ENCODE measurements at regions not wholly inside any gene's neighbourhood (a gene's known extent, or its start where the extent isn't known, plus 50 kb on each side); places are given as distances from the start of the nearest gene placed in this dataset.

GRCh38 chr1:106292130-106292529, 764.3 kb upstream of the PRMT6 start:
- no peak for DNase-seq (ENCODE audit: low spot score)
- WGBS: 57% methylated on average over 4 of the region's 4 CpGs
- H3K4me3 ChIP-seq (ENCODE audit: low read depth in 1 of 3, low read length in 3 of 3): no peak overlapping the region
- no peaks in the 10 kb centered on the region for H3K36me3 ChIP-seq (ENCODE audit: control insufficient read depth in 4 of 4, insufficient read depth in 3 of 4, low read depth in 1 of 4, low read length in 3 of 4)
- H3K9ac ChIP-seq (ENCODE audit: low read depth in 1 of 2, low read length in 2 of 2): no peak overlapping the region
- H3K27me3 ChIP-seq (ENCODE audit: control insufficient read depth in 4 of 4, insufficient read depth in 4 of 4, low read length in 3 of 4): no peaks in the 10 kb centered on the region
- TF ChIP-seq EGR1 (IDR thresholded peaks at IDR 0.05; ENCODE audit: low read depth in 2 of 2) (no peak), NR2F2 (IDR thresholded peaks at IDR 0.05) (no peak), ZBTB33 (IDR thresholded peaks at IDR 0.05) (no peak), SP1 (IDR thresholded peaks at IDR 0.05) (no peak), FOXA2 (IDR thresholded peaks at IDR 0.05) (no peak), YY1 (IDR thresholded peaks at IDR 0.05) (no peak), CTCF (IDR thresholded peaks at IDR 0.05; ENCODE audit: low read depth, low read length, missing input control) (no peak), TAF1 (conservative IDR thresholded peaks at IDR 0.05) (no peak), RAD21 (IDR thresholded peaks at IDR 0.05) (no peak), HNF4A (conservative IDR thresholded peaks at IDR 0.05) (no peak), ATF3 (IDR thresholded peaks at IDR 0.05) (no peak), HNF4G (IDR thresholded peaks at IDR 0.05) (no peak), GABPA (IDR thresholded peaks at IDR 0.05 in 1 of 2, conservative IDR thresholded peaks at IDR 0.05 in 1 of 2) (no peak), RXRA (IDR thresholded peaks at IDR 0.05) (no peak), FOXA1 (IDR thresholded peaks at IDR 0.05) (no peak), REST (IDR thresholded peaks at IDR 0.05) (no peak), JUND (IDR thresholded peaks at IDR 0.05) (no peak)
- TF ChIP-seq, protein P1, sequence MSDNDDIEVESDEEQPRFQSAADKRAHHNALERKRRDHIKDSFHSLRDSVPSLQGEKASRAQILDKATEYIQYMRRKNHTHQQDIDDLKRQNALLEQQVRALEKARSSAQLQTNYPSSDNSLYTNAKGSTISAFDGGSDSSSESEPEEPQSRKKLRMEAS (IDR thresholded peaks at IDR 0.05): no peak
- H3K4me1 ChIP-seq (ENCODE audit: control insufficient read depth in 4 of 4, insufficient read depth in 4 of 4, low read length in 3 of 4): no peaks in the 10 kb centered on the region
- no peak overlapping the region for H3K27ac ChIP-seq (ENCODE audit: low read depth in 1 of 2, low read length in 2 of 2)
- H3K9me3 ChIP-seq (ENCODE audit: control insufficient read depth in 4 of 4, low read length in 3 of 4): no peaks in the 10 kb centered on the region

All from liver (tissue), 8 donors.